ENCODE measurements at regions not wholly inside any gene's neighbourhood (a gene's known extent, or its start where the extent isn't known, plus 50 kb on each side); places are given as distances from the start of the nearest gene placed in this dataset.

DNA sequence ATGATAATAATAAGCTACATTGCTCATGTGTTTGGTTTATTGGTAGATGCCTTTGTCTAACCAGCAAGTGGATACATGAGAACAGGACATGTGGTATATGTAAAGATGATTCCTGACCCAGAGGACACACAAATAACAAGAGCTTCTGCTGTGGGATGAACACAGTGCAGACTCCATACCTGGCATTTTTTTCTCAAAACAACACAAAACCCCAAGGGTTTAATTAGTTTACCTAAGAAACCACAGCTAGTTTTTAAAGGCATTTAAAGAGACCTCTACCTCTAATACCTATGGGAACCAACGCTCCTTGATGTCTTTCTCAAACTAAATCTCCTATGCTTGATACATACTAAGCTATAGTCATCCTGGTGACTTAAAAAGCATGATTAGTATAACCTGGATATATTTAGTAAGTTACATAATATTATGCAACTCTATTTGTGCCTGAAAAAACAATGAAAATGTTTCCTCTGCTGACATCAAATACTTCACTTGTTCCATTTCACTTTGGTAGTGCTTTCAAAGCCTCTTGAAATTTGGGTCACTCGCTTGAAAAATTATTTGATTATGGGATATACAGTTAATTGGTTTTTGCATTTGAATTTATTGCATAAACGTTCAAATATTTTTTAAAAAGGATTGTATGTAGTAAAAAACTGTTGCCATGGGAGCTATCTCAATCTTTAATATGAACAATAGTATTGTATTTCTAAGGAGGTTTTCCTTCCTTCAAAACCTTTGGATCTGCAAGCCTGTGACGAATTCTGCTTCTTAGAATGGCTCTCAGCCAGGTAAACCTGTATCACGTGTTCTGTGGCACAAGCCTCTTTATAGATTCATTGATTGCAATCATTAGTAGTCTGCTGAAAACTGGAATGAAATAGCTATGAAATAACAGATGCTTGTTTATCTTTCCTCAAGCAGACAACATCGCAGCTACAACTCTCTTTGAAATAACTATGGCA lies 233.0 kb upstream of the KCNMB2 start:
- POLR2A ChIA-PET, result no interaction called here

GRCh38 chr3:178304758-178305467 lies 231.3 kb upstream of the KCNMB2 start:
- no peaks in the 10 kb centered on the region for H3K27me3 ChIP-seq (ENCODE audit: insufficient read depth, low read length, poor library complexity, severe bottlenecking)
- Mint-ChIP-seq H3K36me3 (no peaks in the 10 kb centered on the region), H3K9me3 (no peaks in the 10 kb centered on the region), H3K4me3 (no peak overlapping the region), H3K4me1 (no peaks in the 10 kb centered on the region), H3K27ac (no peak overlapping the region), H3K27me3 (peaks cover 0 to 2% of the 10 kb centered on the region in 2 donors)
- no peaks in the 10 kb centered on the region for H3K9me3 ChIP-seq (ENCODE audit: low read length)
- no peak for DNase-seq
- no peaks in the 10 kb centered on the region for H3K4me1 ChIP-seq (ENCODE audit: insufficient read depth, low read length)
- no peak overlapping the region for H3K4me3 ChIP-seq (ENCODE audit: low read length)
- ChIA-PET POLR2A (no interaction called here), CTCF (no interaction called here)
- H3K27ac ChIP-seq (ENCODE audit: low read depth, low read length), result no peak overlapping the region
- H3K36me3 ChIP-seq (ENCODE audit: insufficient read depth, low read length), result no peaks in the 10 kb centered on the region

More for the DNA sequence above, 233.0 kb upstream of the KCNMB2 start:
- Mint-ChIP-seq H3K4me3 (no peak overlapping the region), H3K27me3 (peaks cover 0 to 2% of the 10 kb centered on the region in 2 donors), H3K9me3 (no peaks in the 10 kb centered on the region), H3K4me1 (no peaks in the 10 kb centered on the region), H3K36me3 (no peaks in the 10 kb centered on the region), H3K27ac (no peak overlapping the region)
- no peaks in the 10 kb centered on the region for H3K9me3 ChIP-seq (ENCODE audit: low read length)
- CTCF ChIA-PET, result no interaction called here
- no peak overlapping the region for H3K4me3 ChIP-seq (ENCODE audit: low read length)
- no peak for DNase-seq
- H3K4me1 ChIP-seq (ENCODE audit: insufficient read depth, low read length), result no peaks in the 10 kb centered on the region
- H3K27me3 ChIP-seq (ENCODE audit: insufficient read depth, low read length, poor library complexity, severe bottlenecking), result no peaks in the 10 kb centered on the region
- no peak overlapping the region for H3K27ac ChIP-seq (ENCODE audit: low read depth, low read length)
- no peaks in the 10 kb centered on the region for H3K36me3 ChIP-seq (ENCODE audit: insufficient read depth, low read length)

DNA sequence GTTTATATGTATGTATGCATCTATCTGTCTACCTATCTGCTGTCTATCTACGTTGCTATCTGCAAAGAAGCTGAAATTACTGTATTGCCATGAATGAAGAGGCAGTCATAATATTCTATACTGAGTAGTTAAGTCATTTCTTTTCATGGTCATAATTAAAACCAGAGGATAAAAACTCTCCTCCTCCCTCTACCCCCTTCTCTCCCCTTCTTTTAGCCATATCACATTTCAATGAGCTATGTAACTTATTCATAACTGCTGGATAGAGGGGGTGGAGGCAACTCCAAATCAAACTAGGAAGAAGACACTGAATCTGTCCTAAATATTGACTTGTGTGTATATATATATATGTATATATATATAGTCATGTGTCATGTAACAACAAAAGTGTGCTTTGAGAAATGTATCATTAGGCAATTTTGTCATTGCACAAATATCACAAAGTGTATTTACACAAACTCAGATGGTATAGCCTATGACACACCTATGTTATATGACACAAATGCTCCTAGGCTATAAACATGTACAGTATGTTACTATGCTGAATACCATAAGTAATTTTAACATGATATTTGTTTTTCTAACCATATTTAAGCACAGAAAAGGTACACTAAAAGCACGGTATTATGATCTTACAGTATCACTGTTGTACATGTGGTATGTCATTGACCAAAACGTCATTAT lies 229.7 kb upstream of the KCNMB2 start:
- H3K36me3 Mint-ChIP-seq, result no peaks in the 10 kb centered on the region
- no peaks in the 10 kb centered on the region for H3K4me1 Mint-ChIP-seq
- H3K4me3 ChIP-seq (ENCODE audit: low read length), result no peak overlapping the region
- no peak overlapping the region for H3K4me3 Mint-ChIP-seq
- H3K36me3 ChIP-seq (ENCODE audit: insufficient read depth, low read length), result no peaks in the 10 kb centered on the region
- peaks cover 0 to 2% of the 10 kb centered on the region in 2 donors for H3K27me3 Mint-ChIP-seq
- no peaks in the 10 kb centered on the region for H3K9me3 ChIP-seq (ENCODE audit: low read length)
- no peaks in the 10 kb centered on the region for H3K9me3 Mint-ChIP-seq
- no peaks in the 10 kb centered on the region for H3K27me3 ChIP-seq (ENCODE audit: insufficient read depth, low read length, poor library complexity, severe bottlenecking)
- no peak overlapping the region for H3K27ac ChIP-seq (ENCODE audit: low read depth, low read length)
- POLR2A ChIA-PET, result no interaction called here
- DNase-seq, result no peak
- CTCF ChIA-PET, result no interaction called here
- no peak overlapping the region for H3K27ac Mint-ChIP-seq
- no peaks in the 10 kb centered on the region for H3K4me1 ChIP-seq (ENCODE audit: insufficient read depth, low read length)

DNA sequence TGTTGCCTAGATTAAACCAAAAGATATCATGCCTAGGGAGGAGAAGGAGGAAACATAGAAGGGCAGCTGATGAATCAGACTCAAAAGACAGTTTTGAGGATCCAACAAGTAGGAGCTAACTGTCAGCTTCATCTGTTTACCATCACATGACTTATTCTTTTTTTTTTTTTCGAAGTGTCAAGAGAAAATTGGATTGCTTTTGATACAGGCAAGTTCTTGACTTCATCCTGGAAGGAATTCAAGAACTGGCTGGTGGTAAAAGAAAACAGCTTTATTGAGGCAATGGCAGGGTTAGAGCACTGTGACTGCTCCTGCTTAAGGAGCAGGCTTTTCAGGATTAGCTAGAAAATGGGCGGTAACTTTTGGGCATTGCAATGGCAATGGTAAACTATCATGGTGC lies 227.5 kb upstream of the KCNMB2 start:
- Mint-ChIP-seq H3K27ac (peak overlapping the region in 1 of 8 donors; percentile 50), H3K4me1 (no peaks in the 10 kb centered on the region), H3K9me3 (no peaks in the 10 kb centered on the region), H3K4me3 (no peak overlapping the region), H3K27me3 (peaks cover 0 to 2% of the 10 kb centered on the region in 2 donors), H3K36me3 (no peaks in the 10 kb centered on the region)
- Histone ChIP-seq H3K27ac (ENCODE audit: low read depth, low read length) (no peak overlapping the region), H3K9me3 (ENCODE audit: low read length) (no peaks in the 10 kb centered on the region), H3K4me3 (ENCODE audit: low read length) (no peak overlapping the region), H3K27me3 (ENCODE audit: insufficient read depth, low read length, poor library complexity, severe bottlenecking) (no peaks in the 10 kb centered on the region), H3K36me3 (ENCODE audit: insufficient read depth, low read length) (no peaks in the 10 kb centered on the region), H3K4me1 (ENCODE audit: insufficient read depth, low read length) (no peaks in the 10 kb centered on the region)
- ChIA-PET POLR2A (no interaction called here), CTCF (interaction anchor here (0.7 kb wide), 1 partner anchor 1567 kb away, joined by 3 read pairs; no protein-coding TSS in a partner anchor)
- DNase-seq, result no peak

GRCh38 chr3:178310949-178311348 lies 225.3 kb upstream of the KCNMB2 start:
- ChIA-PET POLR2A (interaction anchor here (0.5 kb wide), 1 partner anchor 9 kb away, joined by 4 read pairs; no protein-coding TSS in a partner anchor), CTCF (no interaction called here)
- no peak overlapping the region for H3K27ac ChIP-seq (ENCODE audit: low read depth, low read length)
- no peaks in the 10 kb centered on the region for H3K36me3 ChIP-seq (ENCODE audit: insufficient read depth, low read length)
- Mint-ChIP-seq H3K9me3 (no peaks in the 10 kb centered on the region), H3K27me3 (peaks cover 3 to 4% of the 10 kb centered on the region in 2 donors), H3K4me1 (no peaks in the 10 kb centered on the region), H3K4me3 (no peak overlapping the region), H3K36me3 (peaks cover 0 to 1% (median 0%) of the 10 kb centered on the region in 3 donors), H3K27ac (no peak overlapping the region)
- DNase-seq, result no peak
- no peaks in the 10 kb centered on the region for H3K27me3 ChIP-seq (ENCODE audit: insufficient read depth, low read length, poor library complexity, severe bottlenecking)
- no peaks in the 10 kb centered on the region for H3K9me3 ChIP-seq (ENCODE audit: low read length)
- no peaks in the 10 kb centered on the region for H3K4me1 ChIP-seq (ENCODE audit: insufficient read depth, low read length)
- H3K4me3 ChIP-seq (ENCODE audit: low read length), result no peak overlapping the region

GRCh38 chr3:178313716-178314115 lies 222.5 kb upstream of the KCNMB2 start:
- no peaks in the 10 kb centered on the region for H3K9me3 ChIP-seq (ENCODE audit: low read length)
- H3K27me3 ChIP-seq (ENCODE audit: insufficient read depth, low read length, poor library complexity, severe bottlenecking), result no peaks in the 10 kb centered on the region
- H3K4me3 Mint-ChIP-seq, result no peak overlapping the region
- POLR2A ChIA-PET, result no interaction called here
- H3K27me3 Mint-ChIP-seq, result peaks cover 3 to 4% of the 10 kb centered on the region in 2 donors
- DNase-seq, result no peak
- peaks cover 0 to 1% (median 0%) of the 10 kb centered on the region in 3 donors for H3K36me3 Mint-ChIP-seq
- no peaks in the 10 kb centered on the region for H3K4me1 Mint-ChIP-seq
- CTCF ChIA-PET, result no interaction called here
- H3K27ac ChIP-seq (ENCODE audit: low read depth, low read length), result no peak overlapping the region
- H3K4me1 ChIP-seq (ENCODE audit: insufficient read depth, low read length), result no peaks in the 10 kb centered on the region
- no peaks in the 10 kb centered on the region for H3K9me3 Mint-ChIP-seq
- H3K4me3 ChIP-seq (ENCODE audit: low read length), result no peak overlapping the region
- no peak overlapping the region for H3K27ac Mint-ChIP-seq
- no peaks in the 10 kb centered on the region for H3K36me3 ChIP-seq (ENCODE audit: insufficient read depth, low read length)

DNA sequence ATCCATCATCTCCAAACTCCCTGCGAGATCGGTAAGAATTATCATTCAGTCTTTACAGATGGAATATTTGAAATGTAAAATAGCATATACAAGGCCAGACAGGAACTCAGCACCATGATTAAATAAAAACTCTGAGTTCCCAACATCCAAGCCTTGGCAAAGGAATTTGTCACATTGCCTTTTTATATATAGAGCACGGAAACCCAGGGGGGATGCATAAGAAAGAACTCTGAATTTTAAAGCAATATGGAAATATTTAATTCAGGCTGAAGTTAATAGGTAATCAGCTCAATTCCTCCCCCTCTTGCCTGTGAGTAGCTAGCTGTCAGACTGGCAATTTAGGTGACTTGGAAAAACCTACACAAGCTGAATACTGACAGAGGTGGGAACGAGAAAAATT lies 217.9 kb upstream of the KCNMB2 start:
- no peaks in the 10 kb centered on the region for H3K27me3 ChIP-seq (ENCODE audit: insufficient read depth, low read length, poor library complexity, severe bottlenecking)
- no peaks in the 10 kb centered on the region for H3K36me3 ChIP-seq (ENCODE audit: insufficient read depth, low read length)
- Mint-ChIP-seq H3K4me1 (no peaks in the 10 kb centered on the region), H3K27ac (no peak overlapping the region), H3K4me3 (no peak overlapping the region), H3K36me3 (peaks cover 0 to 1% (median 0%) of the 10 kb centered on the region in 3 donors), H3K9me3 (no peaks in the 10 kb centered on the region), H3K27me3 (peaks cover 2 to 3% of the 10 kb centered on the region in 2 donors)
- no peaks in the 10 kb centered on the region for H3K9me3 ChIP-seq (ENCODE audit: low read length)
- DNase-seq, result no peak
- ChIA-PET CTCF (no interaction called here), POLR2A (no interaction called here)
- no peak overlapping the region for H3K4me3 ChIP-seq (ENCODE audit: low read length)
- no peaks in the 10 kb centered on the region for H3K4me1 ChIP-seq (ENCODE audit: insufficient read depth, low read length)
- H3K27ac ChIP-seq (ENCODE audit: low read depth, low read length), result no peak overlapping the region

All from CD8-positive, alpha-beta memory T cell (primary cell).